Tibial nerve (tissue), 4 donors: ENCODE measurements at regions not wholly inside any gene's neighbourhood (a gene's known extent, or its start where the extent isn't known, plus 50 kb on each side); places are given as distances from the start of the nearest gene placed in this dataset.

Experiments
- DNase-seq, 2 donors: peaks; one replicate each; pipeline ENCODE4 v3.0.0-alpha.2; 2019; ENCODE audit warnings: low spot score in 2 of 2
- H3K27ac ChIP-seq, 4 donors: fragments of 200-600 bp; sonication (generic) in 3 of 4; one replicate each; pipeline ENCODE4 v1.5.1; 2017 to 2019; ENCODE audit warnings: mild to moderate bottlenecking in 1 of 4
- H3K27me3 ChIP-seq, 2 donors: fragments of 200-600 bp; sonication (generic) in 1 of 2; one replicate each; pipeline versions ENCODE4 v1.5.1 to v1.6.0; 2017 to 2019
- H3K36me3 ChIP-seq, 3 donors: fragments of 200-600 bp; sonication (generic); one replicate each; pipeline ENCODE4 v1.5.1; 2018 to 2019
- H3K4me1 ChIP-seq, 4 donors: fragments of 200-600 bp; sonication (generic) in 3 of 4; one replicate each; pipeline ENCODE4 v1.5.1; 2017 to 2019
- H3K4me3 ChIP-seq, 4 donors: fragments of 200-600 bp; sonication (generic) in 3 of 4; one replicate each; pipeline ENCODE4 v1.5.1; 2017 to 2019; ENCODE audit warnings: mild to moderate bottlenecking in 1 of 4, moderate library complexity in 1 of 4
- H3K9me3 ChIP-seq, 4 donors: fragments of 200-600 bp; sonication (generic) in 3 of 4; one replicate each; pipeline ENCODE4 v1.5.1; 2017 to 2019
- CTCF ChIP-seq, 5 experiments: fragments of 200-600 bp in 3 of 5; fragments of 450-650 bp in 2 of 5; sonication (generic) in 3 of 5; IDR thresholded peaks; one replicate each; pipeline ENCODE4 v1.5.1; 2016 to 2019; ENCODE audit warnings: antibody characterized with exemption in 5 of 5, mild to moderate bottlenecking in 3 of 5, moderate library complexity in 2 of 5
- EP300 ChIP-seq, 2 donors: sonication (generic); formaldehyde crosslinking; IDR thresholded peaks; one replicate each; pipeline ENCODE4 v1.6.1; 2017; ENCODE audit warnings: antibody characterized with exemption in 2 of 2, mild to moderate bottlenecking in 1 of 2
- POLR2A ChIP-seq, 2 donors: fragments of 450-650 bp; IDR thresholded peaks; one replicate each; pipeline ENCODE4 v1.6.1; 2017; ENCODE audit warnings: antibody characterized with exemption in 2 of 2, mild to moderate bottlenecking in 2 of 2, moderate library complexity in 2 of 2
- WGBS, 2 donors: methylation state at CpG; one replicate each; pipeline ENCODE4 v1.1.5; 2018; 5-methylcytosine and 5-hydroxymethylcytosine counted together

GRCh38 chr2:30380824-30381223, 66.2 kb upstream of the LCLAT1 start:
- Histone ChIP-seq H3K27ac (no peak overlapping the region), H3K4me1 (no peaks in the 10 kb centered on the region), H3K4me3 (no peak overlapping the region), H3K27me3 (no peaks in the 10 kb centered on the region), H3K36me3 (no peaks in the 10 kb centered on the region), H3K9me3 (no peaks in the 10 kb centered on the region)
- WGBS, 2 donors: 53 to 59% methylated on average over 3 of the region's 3 CpGs
- DNase-seq: no peak
- TF ChIP-seq CTCF (IDR thresholded peaks at IDR 0.05): no peak
- TF ChIP-seq EP300 (IDR thresholded peaks at IDR 0.05): no peak
- no peak for TF ChIP-seq POLR2A (IDR thresholded peaks at IDR 0.05)

GRCh38 chr2:30382162-30382783, 64.8 kb upstream of the LCLAT1 start:
- 80 to 82% methylated on average over 4 of the region's 4 CpGs for WGBS, 2 donors
- Histone ChIP-seq H3K9me3 (no peaks in the 10 kb centered on the region), H3K36me3 (no peaks in the 10 kb centered on the region), H3K27me3 (no peaks in the 10 kb centered on the region), H3K4me3 (no peak overlapping the region), H3K27ac (no peak overlapping the region), H3K4me1 (no peaks in the 10 kb centered on the region)
- no peak for TF ChIP-seq CTCF (IDR thresholded peaks at IDR 0.05)
- no peak for TF ChIP-seq POLR2A (IDR thresholded peaks at IDR 0.05)
- no peak for TF ChIP-seq EP300 (IDR thresholded peaks at IDR 0.05)
- no peak for DNase-seq

GRCh38 chr2:30382995-30383394, 64.1 kb upstream of the LCLAT1 start:
- H3K36me3 ChIP-seq: no peaks in the 10 kb centered on the region
- no peaks in the 10 kb centered on the region for H3K9me3 ChIP-seq
- no peaks in the 10 kb centered on the region for H3K27me3 ChIP-seq
- no peak overlapping the region for H3K4me3 ChIP-seq
- TF ChIP-seq CTCF (IDR thresholded peaks at IDR 0.05) (no peak), POLR2A (IDR thresholded peaks at IDR 0.05) (no peak), EP300 (IDR thresholded peaks at IDR 0.05) (no peak)
- no peak overlapping the region for H3K27ac ChIP-seq
- 73 to 75% methylated on average over 1 of the region's 1 CpG for WGBS, 2 donors
- no peaks in the 10 kb centered on the region for H3K4me1 ChIP-seq
- DNase-seq: no peak

DNA sequence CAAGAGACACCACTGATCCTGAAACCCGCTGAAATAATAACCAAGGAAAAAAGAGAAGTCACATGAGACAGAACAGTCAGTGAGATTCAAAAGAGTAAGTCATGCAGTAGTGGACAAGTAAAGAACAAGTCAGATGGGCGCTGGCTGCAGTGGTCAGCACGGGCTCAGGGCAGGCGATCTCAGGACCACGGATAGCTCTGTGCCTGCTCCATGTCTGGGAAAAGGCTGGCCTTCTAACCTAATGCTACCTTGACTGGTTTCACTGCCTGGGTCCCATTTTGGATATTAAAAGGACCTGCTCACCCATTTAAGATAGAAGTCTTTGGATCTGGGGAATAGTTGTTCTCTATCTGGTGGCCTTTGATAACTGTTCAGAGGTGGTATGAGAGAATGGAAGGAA, 61.7 kb upstream of the LCLAT1 start:
- WGBS, 2 donors: 6 to 25% methylated on average over 5 of the region's 5 CpGs
- no peak overlapping the region for H3K27ac ChIP-seq
- H3K4me1 ChIP-seq: no peaks in the 10 kb centered on the region
- DNase-seq: no peak
- no peaks in the 10 kb centered on the region for H3K36me3 ChIP-seq
- H3K9me3 ChIP-seq: no peaks in the 10 kb centered on the region
- no peaks in the 10 kb centered on the region for H3K27me3 ChIP-seq
- no peak overlapping the region for H3K4me3 ChIP-seq
- TF ChIP-seq CTCF (IDR thresholded peaks at IDR 0.05): no peak
- TF ChIP-seq POLR2A (IDR thresholded peaks at IDR 0.05): no peak
- TF ChIP-seq EP300 (IDR thresholded peaks at IDR 0.05): no peak

DNA sequence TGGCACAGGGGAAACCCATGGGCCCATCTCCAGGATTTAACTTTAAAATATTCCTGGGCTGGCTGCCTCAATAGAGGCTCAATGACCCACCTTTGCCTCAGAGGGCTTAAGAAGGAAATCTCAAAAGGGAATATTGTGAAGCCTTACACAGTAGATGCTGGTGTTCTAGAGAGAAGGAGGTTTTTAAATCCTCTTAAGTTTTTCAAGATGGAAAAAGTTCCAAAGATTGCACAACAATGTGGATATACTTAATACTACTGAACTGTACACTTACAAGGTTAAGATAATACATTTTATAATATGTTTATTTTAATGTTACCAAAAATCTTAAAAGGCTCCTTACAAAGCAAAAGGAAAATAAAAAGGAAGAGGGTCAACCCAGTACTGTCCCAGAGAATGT, 54.9 kb upstream of the LCLAT1 start:
- Histone ChIP-seq H3K36me3 (no peaks in the 10 kb centered on the region), H3K4me3 (no peak overlapping the region), H3K27ac (no peak overlapping the region), H3K9me3 (no peaks in the 10 kb centered on the region), H3K27me3 (no peaks in the 10 kb centered on the region), H3K4me1 (no peaks in the 10 kb centered on the region)
- no peak for DNase-seq
- TF ChIP-seq CTCF (IDR thresholded peaks at IDR 0.05): no peak
- TF ChIP-seq POLR2A (IDR thresholded peaks at IDR 0.05): no peak
- no peak for TF ChIP-seq EP300 (IDR thresholded peaks at IDR 0.05)
